Fibroblast of the aortic adventitia (primary cell): ENCODE measurements at regions not wholly inside any gene's neighbourhood (a gene's known extent, or its start where the extent isn't known, plus 50 kb on each side); places are given as distances from the start of the nearest gene placed in this dataset.
"Not testable (repeated sequence)": the region's sequence is repeated elsewhere in the genome, so short reads cannot be mapped to it uniquely, and the experiment has no call there.

Experiments used
- DNase-seq: peaks from one replicate; pipeline ENCODE4 v3.0.0-alpha.2; 2010; ENCODE audit warnings: low read depth
- H3K4me3 ChIP-seq: 2 replicates; pipeline ENCODE4 v1.5.1; 2011; ENCODE audit warnings: low read depth, mild to moderate bottlenecking, control low read depth, low read length, moderate library complexity
- TF ChIP-seq, protein P1 (sequence below): IDR thresholded peaks from 2 replicates; pipeline ENCODE4 v1.5.1; 2011; ENCODE audit warnings: mild to moderate bottlenecking, low read length, control low read depth, inconsistent platforms; ENCODE audit not compliant: insufficient read depth

DNA sequence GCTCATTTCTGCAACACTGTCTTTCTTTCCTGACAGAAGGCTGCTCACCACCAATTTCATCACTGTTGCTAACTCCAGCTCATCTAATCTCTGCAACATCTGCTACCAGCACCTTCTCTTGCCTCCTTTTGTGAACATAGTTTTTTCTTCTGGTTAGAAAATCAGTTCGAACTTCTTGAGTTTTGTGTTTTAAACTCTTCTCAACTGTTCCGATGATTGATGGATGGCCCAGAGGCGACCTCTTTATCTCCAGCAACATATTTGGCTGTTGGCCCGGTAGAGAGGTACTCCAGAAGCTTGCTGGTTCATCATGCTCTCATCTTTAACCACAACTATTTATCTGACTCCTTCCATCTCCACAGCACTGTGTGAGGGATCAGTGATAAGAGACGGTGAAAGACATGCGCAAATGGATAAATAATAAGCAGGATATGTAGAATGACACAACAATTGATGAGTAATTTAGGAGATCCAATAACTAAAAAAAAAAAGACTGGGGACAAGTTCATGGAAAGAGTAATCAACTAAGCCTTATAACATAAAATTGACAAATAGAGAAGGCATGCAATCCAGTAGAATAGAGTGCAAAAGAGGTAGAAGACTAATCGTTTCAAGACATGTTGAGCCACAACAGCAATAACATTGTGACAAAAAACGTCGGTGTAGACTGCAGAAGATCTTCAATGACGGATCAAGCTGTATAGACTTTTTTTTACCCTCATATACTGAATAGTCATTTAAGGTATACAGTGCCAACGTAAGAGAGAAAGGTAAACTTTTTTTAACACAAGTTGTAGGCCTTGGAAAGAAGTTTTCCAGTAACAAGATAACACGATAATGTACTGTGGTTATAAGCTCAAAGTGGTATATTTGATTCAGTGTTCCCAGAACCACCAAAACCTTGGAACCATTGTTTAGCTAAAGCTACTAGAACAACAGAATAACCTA is 152.2 kb downstream of the CRPPA start:
- TF ChIP-seq, protein P1, sequence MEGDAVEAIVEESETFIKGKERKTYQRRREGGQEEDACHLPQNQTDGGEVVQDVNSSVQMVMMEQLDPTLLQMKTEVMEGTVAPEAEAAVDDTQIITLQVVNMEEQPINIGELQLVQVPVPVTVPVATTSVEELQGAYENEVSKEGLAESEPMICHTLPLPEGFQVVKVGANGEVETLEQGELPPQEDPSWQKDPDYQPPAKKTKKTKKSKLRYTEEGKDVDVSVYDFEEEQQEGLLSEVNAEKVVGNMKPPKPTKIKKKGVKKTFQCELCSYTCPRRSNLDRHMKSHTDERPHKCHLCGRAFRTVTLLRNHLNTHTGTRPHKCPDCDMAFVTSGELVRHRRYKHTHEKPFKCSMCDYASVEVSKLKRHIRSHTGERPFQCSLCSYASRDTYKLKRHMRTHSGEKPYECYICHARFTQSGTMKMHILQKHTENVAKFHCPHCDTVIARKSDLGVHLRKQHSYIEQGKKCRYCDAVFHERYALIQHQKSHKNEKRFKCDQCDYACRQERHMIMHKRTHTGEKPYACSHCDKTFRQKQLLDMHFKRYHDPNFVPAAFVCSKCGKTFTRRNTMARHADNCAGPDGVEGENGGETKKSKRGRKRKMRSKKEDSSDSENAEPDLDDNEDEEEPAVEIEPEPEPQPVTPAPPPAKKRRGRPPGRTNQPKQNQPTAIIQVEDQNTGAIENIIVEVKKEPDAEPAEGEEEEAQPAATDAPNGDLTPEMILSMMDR = no peak
- H3K4me3 ChIP-seq = no peak overlapping the region
- DNase-seq = peak; percentile 60

DNA sequence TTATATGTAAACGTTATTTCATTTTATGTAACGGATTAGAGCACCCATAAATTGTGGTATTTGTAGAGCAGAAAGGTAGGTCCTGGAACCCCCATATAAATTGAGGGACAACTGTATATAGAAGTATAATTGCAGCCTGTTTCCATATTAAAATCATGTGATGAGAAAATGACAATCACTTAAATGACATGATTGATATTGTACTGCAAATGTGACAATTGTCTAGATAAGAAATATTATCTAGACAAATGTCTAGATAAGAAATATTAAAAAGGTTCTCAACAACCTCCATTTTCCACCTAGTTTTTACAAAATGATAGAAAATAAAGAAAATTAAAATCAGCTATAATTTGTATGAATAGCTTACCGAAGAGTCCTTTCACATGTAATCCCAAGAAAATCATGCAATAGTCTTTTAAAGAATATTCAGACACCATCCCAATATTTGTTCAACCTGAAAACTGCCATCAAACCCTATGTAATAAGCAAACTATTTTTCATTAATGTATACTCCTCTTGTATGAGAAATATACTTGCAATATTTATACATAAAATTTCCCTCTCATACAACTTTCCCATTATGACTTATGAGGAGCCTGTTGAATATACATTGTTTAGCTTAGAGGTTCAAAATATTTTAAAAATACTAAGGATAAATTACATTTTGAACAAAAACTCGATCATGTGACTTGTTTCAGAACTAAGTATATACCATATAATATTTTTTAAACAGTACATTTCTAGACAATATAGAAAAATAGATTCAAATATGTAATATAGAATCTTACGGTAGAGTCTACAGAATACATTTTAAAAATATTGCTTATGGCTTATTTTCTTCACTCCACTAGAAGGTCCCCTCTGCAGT is 153.2 kb downstream of the CRPPA start:
- TF ChIP-seq, protein P1 = no peak
- DNase-seq = no peak
- no peak overlapping the region for H3K4me3 ChIP-seq

DNA sequence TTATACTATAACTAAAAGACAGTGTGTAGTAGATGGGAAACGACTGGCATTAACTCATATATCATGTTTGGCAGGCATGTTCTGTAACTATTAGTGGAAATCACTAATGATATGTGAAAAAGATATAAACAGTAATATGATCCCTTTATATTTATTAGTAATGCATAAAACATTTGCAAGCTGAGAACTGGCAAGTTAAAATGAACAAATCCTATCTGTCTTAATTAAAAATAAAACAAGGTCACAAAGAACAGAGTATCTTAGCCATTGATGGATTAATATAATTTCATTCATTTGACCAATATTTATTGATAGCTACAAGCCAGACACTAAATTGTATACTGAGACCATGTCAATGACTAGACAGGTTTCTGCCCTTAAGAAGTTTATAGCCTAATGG is 154.5 kb downstream of the CRPPA start:
- no peak overlapping the region for H3K4me3 ChIP-seq
- TF ChIP-seq, protein P1 = no peak
- no peak for DNase-seq

DNA sequence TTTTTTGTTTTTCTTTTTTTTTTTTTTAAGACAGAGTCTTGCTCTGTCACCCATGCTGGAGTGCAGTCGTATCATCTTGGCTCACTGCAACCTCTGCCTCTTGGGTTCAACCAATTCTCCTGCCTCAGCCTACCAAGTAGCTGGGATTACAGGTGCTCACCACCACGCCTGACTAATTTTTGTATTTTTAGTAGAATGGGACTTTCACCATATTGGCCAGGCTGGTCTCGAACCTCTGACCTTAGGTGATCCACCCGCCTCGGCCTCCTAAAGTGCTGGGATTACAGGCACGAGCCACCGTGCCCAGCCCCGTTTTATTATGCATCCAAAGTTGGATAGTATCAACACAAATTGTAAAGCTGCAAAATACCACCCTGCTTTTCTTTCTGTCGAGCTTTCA is 154.9 kb downstream of the CRPPA start:
- not testable (repeated sequence) for H3K4me3 ChIP-seq, DNase-seq

DNA sequence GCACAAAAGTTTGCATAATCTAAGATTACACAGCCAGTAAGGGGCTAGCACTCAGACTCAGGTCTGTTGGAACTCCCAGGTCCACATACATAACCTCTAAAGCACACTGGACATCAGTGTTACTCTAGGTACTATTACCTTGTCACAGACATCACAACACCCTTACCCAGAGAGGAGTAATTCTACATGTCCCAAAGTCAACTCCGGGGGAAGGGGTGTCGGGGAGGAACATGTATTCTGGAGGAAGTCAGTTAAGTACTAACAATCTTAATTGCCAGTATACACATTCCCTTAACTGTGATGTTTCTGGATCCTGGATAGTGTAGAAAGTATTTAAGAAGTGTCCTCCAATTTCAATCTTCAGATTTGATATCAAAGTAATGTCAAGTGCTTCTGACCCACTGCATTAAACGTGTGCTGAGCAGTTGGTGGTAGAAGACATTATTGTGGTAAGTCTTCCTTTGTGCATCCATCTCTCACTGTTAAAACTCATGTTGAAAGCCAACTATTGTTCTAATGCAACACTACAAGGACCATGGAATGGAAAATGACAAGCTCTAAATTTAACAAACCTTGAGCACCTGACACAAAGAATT is 155.4 kb downstream of the CRPPA start:
- TF ChIP-seq, protein P1 = no peak
- no peak for DNase-seq
- H3K4me3 ChIP-seq = no peak overlapping the region

DNA sequence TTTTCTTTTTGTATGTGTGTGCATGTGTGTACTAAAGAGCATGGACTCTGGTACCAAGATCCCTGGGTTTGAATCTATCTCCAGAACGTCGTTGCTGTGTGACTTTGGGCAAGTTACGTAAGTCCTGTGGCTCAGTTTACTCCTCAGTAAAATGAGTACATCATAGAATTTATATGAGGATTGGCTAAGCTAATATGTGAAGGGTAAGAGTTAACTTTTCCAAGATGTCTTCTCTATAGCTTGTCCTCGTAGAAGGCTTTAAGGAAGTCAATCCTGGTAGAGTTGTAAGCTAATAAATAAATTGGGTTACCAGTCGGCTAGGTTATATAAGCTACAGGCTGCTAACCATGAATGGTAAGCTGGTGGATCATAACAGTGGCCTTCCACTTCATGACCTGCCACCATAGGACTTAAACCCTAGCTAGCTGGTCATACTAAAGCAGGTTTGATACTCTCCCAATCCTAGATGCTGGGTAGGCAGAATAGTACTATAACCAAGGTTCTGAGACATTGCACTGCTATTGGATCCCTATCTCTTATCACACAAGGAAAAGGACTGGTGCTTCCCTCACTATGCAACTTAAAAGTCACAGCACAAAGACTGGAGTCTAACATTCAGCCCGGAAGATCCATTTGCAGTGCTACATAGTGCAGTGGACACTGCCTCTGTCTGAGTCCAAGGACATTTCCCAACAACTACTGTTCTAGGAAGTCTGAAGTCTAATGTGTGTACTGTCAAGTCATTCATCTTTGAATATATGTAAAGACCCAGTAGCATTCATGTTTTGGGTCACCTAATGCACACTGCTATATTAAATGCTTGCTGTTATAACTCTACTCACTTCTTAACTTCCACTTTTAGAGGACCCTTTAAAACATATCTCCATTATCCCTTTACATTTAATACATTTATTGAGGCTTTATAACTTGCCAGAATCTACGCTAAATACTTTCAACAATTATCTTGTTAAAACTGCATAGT is 156.2 kb downstream of the CRPPA start:
- H3K4me3 ChIP-seq = no peak overlapping the region
- no peak for DNase-seq
- TF ChIP-seq, protein P1 = no peak
